A172 (cell line): ENCODE measurements at regions not wholly inside any gene's neighbourhood (a gene's known extent, or its start where the extent isn't known, plus 50 kb on each side); places are given as distances from the start of the nearest gene placed in this dataset.
"Not testable (repeated sequence)": the region's sequence is repeated elsewhere in the genome, so short reads cannot be mapped to it uniquely, and the experiment has no call there.

Source experiments
- DNase-seq: peaks from one replicate; pipeline ENCODE4 v3.0.0-alpha.2; 2015; ENCODE audit warnings: low spot score

- not testable (repeated sequence) for DNase-seq
Measured at GRCh38 chr21:5975719-5976118, 4545.7 kb upstream of the TPTE start.

GRCh38 chr21:5997586-5997985 is 4523.8 kb upstream of the TPTE start:
- not testable (repeated sequence) for DNase-seq

- DNase-seq = not testable (repeated sequence)
Measured at GRCh38 chr21:6015422-6016057, 4505.8 kb upstream of the TPTE start.

GRCh38 chr21:6020460-6020859 is 4500.9 kb upstream of the TPTE start:
- DNase-seq = not testable (repeated sequence)

- not testable (repeated sequence) for DNase-seq
Measured at GRCh38 chr21:6020953-6021716, 4500.2 kb upstream of the TPTE start.

- not testable (repeated sequence) for DNase-seq
Measured at GRCh38 chr21:6021717-6022270, 4499.6 kb upstream of the TPTE start.

- not testable (repeated sequence) for DNase-seq
Measured at GRCh38 chr21:6023331-6023730, 4498.1 kb upstream of the TPTE start.

GRCh38 chr21:6025139-6025538 is 4496.2 kb upstream of the TPTE start:
- not testable (repeated sequence) for DNase-seq

GRCh38 chr21:6027497-6027896 is 4493.9 kb upstream of the TPTE start:
- not testable (repeated sequence) for DNase-seq

GRCh38 chr21:6034124-6034678 is 4487.2 kb upstream of the TPTE start:
- not testable (repeated sequence) for DNase-seq

GRCh38 chr21:6034820-6035473 is 4486.4 kb upstream of the TPTE start:
- DNase-seq = not testable (repeated sequence)

GRCh38 chr21:6035474-6036155 is 4485.8 kb upstream of the TPTE start:
- not testable (repeated sequence) for DNase-seq

GRCh38 chr21:6039224-6039623 is 4482.2 kb upstream of the TPTE start:
- DNase-seq = not testable (repeated sequence)

- DNase-seq = not testable (repeated sequence)
Measured at GRCh38 chr21:6040095-6040494, 4481.3 kb upstream of the TPTE start.

- not testable (repeated sequence) for DNase-seq
Measured at GRCh38 chr21:6043430-6044275, 4477.7 kb upstream of the TPTE start.

GRCh38 chr21:6044695-6045094 is 4476.7 kb upstream of the TPTE start:
- DNase-seq = not testable (repeated sequence)

- not testable (repeated sequence) for DNase-seq
Measured at GRCh38 chr21:6049930-6050329, 4471.5 kb upstream of the TPTE start.

- not testable (repeated sequence) for DNase-seq
Measured at GRCh38 chr21:6052109-6052508, 4469.3 kb upstream of the TPTE start.

GRCh38 chr21:6053145-6053544 is 4468.2 kb upstream of the TPTE start:
- not testable (repeated sequence) for DNase-seq

- DNase-seq = not testable (repeated sequence)
Measured at GRCh38 chr21:6058997-6059396, 4462.4 kb upstream of the TPTE start.
